NOMO-1 treated with DMSO at 0.1 percent for 48 hours (cell line): ENCODE measurements at regions not wholly inside any gene's neighbourhood (a gene's known extent, or its start where the extent isn't known, plus 50 kb on each side); places are given as distances from the start of the nearest gene placed in this dataset.
"Not testable (repeated sequence)": the region's sequence is repeated elsewhere in the genome, so short reads cannot be mapped to it uniquely, and the experiment has no call there.

ENCODE experiments used
- DNase-seq: peaks from one replicate; lab custom pipeline; 2025; ENCODE audit not compliant: unreplicated experiment; lab: John Stamatoyannopoulos, UW

DNA sequence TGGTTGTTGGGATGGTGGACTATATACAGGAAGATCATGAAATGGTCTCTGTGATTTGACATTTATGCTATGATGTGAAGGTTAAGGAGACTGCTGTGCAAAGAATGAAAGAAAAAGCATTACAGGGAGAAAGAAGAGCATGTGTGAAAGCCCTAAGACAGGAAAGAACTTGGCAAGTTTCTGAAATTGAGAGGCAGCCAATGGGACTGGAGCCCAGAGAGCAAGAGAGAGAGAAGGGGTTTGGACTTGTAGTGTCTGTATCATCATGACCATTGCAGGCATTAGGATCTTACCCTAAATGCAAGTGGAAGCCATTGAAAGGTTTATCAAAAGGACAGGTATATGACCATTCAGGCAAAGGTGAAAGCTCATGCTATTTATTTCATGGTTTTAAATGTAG, 147.1 kb downstream of the NAA11 start:
- no peak for DNase-seq

DNA sequence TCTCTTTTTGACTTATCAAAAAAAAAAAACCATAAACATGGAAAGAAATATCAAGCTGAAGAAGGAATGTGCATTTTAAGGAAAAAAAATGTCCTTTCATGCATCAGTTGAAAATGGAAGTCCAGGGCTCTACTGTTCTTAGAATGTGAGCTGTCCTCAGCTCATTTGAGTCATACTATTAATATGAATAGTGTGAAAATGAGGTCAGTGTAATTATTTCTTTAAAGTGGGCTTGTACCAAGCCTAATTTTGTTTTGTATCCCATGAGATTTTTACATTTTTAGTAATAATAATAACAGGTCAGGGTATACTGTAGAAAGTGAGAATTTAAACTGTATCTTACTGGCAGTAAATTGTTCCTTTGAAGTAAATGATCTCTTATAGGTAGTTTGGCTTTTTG, 148.5 kb downstream of the NAA11 start:
- no peak for DNase-seq

DNA sequence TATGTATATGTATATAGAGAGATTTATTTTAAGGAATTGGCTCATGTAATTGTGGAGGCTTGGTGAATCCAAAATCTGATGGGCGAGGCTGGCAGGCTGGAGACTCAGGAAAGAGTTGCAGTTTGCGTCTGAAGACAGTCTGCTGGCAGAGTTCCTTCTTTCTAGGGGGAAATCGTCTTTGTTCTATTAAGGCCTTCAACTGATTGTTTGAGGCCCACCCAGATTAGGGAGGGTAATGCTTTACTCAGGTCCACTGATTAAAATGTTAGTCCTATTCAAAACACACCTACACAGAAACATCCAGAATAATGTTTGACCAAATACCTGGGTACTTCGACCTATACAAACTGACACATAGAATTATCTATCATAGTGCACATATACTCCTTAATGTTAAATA, 149.5 kb downstream of the NAA11 start:
- DNase-seq: no peak

DNA sequence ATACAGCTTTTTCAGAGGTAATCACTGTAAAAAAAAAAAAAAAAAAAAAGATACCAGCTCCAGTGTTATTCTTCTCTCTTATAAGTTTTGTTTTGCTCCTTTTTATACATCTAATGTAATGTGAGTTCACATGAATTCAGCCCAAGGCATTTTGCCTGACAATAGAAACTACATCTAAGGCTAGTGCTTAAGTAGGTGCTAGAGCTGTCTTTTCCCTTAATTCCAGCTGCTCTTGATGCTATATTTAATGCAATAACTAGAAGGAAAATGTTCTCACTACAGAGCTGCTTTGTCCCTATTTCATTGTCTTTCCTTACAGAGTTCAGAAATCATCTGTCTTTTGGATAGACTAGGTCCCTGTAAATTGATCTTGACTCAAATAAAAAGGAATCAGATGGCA, 150.1 kb downstream of the NAA11 start:
- DNase-seq: no peak

DNA sequence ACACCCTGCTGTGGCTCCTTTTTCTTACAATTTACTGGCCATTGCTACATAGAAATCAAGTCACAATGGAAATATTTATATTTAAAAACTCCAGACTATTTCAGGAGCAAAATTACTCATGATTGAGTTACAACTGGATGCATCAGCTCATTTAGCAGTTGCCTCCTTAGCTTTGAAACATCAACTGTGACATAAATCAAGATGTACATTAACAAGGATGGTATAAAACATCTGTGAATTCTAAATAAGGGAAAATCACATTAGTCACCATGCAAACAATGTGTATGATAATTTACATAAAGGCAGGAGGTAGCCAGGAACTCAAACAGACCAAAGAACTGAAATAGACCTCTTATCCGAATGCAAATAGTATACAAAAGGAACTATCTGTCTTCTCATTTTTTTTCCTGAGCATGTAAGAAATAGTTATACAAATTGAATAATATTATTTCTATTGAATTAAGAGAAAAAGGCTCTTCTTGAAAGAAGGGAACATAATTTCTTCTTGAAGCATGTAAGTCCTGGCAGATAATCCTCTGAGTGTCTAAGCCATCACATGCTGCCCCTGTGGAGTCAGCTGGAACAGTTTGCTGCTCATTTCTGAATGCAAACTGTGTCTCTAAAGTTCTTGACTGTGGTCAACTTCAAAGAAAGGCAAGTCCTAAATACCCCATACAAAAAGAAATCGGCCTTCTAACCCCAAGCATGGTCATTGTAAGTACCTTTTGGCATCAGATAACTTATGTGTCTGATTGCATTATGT, 151.2 kb downstream of the NAA11 start:
- no peak for DNase-seq

DNA sequence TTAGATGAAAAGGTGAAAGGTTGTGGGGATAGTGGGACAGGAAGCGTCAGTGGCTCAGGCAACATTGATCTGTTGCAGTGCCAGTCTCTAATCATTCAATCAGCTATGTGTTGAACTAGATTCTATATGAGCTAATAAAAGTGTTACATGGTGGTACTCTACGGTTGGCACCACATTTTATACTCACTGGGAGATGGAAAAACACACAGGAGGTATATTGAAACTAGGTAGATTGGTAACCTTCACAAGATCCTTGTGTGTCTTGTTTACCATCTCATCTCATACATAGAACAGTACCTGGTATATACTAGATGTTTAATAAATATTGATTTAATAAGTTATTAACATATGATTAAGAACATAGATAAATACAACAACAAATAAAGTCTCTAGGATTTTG, 152.7 kb downstream of the NAA11 start:
- no peak for DNase-seq

DNA sequence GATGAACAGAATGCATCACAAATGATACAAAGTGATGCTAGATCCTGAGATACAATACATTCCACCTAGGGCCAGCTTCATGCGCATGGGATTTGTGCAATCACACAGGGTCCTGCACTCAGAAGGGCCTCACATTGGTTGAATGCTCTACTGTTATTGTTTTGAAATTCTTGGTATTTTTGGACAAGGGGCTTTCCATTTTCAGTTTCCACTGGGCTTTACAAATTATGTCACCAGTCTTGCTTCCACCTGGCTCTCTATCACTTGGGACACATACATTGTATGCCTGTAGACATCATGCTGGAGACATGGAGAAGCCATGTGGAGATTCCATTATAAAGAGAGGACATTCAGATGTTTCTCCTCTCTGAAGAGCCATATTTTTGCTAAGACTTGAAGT, 155.8 kb downstream of the NAA11 start:
- no peak for DNase-seq

DNA sequence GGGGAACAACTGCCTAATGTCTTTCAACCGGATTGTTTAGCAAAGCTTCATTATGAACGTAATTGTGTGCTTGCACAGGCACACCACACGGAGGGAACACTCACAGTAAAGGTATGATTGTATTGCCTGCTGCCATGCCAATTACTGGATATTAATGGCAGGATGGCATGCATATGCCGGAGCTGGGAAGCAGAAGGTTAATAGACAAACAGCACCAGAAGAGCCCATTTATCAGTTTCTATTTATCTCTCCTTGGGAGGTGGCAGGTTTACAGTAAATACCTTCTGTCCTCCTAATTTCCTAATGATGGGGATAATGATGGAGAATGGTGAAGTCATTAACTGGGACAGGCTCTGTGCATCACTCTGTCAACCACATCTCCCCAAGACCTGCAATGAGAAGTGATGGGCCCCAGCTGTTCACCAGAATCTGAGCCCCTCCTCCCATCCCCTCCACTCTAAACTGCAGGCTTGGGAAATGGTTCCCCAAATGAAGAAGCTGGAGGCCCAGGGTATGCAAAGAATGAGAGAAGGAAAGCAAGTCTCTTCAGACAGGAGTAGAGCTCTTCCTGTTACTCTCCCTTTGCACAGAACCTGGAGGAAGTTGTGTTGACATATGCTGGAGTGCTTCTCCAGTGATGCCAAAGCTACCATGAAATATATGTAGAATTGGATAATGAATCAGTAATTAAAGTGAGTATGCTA, 160.8 kb downstream of the NAA11 start:
- DNase-seq: no peak

DNA sequence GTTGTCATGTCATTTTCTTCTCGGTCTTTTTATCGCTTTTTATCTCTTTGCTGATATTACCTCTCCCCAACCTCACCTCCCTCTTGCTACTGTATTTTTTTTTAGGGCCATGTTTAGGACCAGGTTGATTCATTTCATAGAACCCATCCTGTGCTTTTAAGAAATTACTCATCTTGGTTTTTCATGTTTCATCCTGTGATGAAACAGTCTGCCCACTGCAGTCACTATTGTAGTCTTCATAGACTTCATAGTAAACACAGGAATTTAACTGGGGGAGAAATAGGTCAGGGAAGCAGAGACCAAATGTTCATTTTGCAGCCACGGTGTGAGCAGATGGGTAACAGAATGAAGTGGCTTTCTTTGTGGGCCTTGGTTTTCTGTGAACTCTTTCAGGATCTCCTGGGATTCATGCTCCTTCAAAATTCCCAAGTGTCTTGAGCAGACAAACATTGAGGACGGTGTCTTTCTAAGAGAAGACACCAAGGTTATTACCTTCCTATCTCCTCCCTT, 161.8 kb downstream of the NAA11 start:
- DNase-seq: no peak

DNA sequence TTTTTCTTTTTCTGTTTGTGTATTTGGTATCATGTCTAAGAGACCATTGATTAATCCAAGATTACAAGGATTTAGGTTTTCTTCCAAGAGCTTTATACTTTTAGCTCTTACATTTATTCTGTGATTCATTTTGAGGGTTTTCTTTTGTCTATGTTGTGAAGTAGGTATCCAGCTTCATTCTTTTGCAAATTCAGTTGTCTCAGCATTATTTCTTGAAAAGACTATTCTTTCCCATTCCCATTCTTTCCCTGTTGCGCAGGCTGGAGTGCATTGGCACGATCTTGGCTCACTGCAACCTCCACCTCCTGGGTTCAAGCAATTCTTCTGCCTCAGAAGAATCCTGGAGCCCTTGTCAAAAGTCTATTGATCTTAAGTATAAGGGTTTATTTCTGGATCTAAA, 164.9 kb downstream of the NAA11 start:
- DNase-seq: no peak

DNA sequence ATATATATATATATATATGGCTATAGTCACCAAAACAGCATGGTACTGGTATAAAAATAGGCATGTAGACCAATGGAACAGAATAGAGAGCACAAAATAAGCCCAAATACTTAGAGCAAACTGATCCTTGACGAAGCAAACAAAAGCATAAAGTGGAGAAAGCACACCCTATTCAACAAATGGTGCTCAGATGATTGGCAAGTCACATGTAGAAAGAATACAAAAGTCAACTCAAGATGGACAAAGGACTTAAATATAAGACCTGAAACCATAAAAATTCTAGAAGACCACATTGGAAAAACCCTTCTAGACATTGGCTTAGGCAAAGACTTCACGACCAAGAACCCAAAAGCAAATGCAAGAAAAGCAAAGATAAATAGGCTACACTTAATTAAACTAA, 167.2 kb downstream of the NAA11 start:
- DNase-seq: not testable (repeated sequence)

DNA sequence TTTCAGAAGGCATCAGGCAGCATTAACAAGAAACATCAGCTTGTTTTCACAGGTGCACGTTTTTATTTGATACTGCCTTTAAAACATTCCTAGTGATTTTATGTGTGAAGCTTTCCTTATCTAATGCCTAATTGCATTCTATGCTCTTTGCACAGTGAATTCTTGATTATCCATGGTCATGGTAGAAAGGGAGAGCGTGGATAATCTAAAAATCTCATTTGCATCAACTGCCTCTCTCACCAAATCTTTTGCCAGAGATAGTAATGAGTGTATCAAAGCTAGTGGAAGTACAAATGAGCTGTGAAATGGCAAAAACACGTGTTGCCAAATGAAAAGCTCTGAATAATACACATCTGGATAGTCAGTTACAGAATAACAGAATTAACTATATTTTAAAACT, 170.5 kb downstream of the NAA11 start:
- no peak for DNase-seq

DNA sequence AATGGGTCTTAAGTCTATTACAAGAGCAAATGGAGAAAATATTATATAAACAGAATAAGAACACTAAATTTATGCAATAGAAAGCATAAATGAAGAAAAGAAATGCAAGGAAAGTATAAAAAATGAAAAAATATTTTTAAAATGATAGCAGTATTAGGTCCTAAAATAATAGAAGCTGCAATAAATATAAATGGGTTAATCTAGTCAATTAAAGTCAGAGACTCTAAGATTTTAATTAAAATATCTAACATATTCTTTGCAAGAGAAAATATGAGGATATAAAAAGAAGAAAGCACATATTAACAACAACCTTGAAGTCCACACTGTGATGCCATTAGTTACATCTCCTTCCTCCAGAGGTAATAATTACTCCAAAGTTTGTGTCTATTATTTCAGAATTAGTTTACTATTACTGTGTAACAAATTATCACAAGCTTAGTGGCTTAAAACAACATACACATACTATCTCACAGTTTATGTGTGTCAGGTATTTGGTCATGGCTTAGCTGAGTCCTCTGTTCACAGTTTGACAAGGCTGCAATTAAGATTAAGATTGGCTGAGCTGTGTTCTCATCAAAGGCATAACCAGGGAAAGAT, 174.9 kb downstream of the NAA11 start:
- DNase-seq: no peak

DNA sequence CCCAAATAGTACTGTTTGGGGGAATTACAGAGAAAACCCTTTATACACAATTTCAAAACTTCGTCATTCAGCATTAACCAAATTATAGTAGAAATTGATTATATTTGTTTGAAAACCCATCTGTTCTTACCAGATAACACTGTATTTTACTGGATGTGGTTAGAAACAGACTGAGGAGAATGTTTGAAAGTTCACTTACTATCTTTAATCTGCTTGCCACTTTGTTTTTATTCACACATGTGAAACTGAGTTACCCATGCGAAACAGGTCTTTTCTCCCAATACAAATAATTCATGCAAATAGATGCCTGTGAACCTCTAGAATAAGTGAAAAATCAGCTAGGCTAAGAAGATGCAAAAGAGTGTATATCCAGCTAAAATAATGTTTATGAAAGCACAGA, 177.5 kb downstream of the NAA11 start:
- DNase-seq: no peak

DNA sequence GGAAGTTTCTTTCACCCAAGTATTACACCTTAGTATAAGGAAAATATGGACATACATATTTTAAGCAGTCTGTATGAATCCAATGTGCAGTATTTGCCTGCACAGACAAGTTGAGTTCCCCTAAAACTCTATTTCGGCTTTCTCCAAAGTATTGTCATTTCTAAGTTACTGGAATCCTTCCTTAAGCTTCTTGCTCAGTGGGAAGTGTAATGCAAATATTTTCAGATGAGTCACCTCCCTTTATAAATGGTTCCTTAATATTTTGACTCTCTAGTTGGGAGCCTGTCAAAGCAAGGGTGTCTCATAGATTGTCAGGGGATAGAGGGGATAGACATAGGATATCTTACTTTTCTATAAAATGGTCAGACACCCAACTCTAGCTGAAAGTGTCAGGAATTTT, 178.6 kb downstream of the NAA11 start:
- no peak for DNase-seq

DNA sequence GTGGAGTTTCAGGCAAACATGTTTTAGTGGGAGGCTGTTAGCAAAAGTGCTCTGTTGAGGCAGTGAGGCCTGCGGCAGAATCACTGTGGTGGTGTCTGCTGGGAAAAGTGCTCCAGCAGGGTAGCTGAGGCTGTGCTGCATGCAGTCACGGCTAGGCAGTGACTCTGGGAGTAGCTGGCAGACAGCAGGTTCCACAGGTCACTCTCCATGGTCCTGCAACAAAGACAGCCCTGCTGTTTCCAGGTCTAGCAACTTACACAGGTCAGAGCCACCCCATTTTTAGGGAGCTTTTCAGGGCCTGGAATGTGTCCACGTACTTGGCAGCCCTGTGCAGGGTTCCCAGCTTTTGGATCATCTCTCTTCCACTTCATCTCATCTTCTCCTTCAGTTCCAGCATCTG, 184.3 kb downstream of the NAA11 start:
- no peak for DNase-seq

DNA sequence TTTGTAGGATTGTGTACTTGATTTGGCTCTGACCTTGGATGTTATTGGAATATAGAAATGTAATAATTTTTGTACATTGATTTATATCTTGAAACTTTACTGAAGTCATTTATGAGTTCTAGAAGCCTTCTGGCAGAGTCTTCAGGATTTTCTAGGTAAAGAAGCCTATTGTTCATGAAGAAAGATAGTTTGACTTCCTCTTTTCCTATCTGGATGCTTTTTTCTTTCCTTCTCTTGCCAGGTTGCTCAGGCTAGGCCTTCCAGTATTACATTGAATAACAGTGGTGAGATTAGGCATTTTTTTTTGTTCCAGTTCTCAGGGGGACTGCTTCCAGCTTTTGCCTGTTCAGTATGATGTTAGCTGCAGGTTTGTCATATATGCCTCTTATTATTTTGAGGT, 191.1 kb downstream of the NAA11 start:
- no peak for DNase-seq

DNA sequence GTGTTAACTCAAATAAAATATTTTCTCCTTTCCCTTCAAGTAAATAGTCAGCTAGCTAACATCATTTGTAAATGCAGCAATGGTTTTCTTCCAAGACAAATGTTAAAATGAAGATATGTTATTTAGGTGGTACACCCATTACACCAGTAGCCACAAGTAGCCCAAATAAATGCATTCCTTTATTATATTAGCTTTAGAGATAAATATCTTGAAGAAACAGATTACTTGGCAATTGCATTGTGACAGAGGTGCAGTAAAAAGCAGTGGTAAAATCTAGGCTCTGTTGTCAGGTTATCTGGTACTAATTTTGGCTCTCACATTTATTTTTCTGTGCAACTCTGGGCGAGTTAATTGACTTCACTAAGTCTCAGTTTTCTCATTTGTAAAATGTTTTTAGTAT, 193.0 kb downstream of the NAA11 start:
- no peak for DNase-seq

DNA sequence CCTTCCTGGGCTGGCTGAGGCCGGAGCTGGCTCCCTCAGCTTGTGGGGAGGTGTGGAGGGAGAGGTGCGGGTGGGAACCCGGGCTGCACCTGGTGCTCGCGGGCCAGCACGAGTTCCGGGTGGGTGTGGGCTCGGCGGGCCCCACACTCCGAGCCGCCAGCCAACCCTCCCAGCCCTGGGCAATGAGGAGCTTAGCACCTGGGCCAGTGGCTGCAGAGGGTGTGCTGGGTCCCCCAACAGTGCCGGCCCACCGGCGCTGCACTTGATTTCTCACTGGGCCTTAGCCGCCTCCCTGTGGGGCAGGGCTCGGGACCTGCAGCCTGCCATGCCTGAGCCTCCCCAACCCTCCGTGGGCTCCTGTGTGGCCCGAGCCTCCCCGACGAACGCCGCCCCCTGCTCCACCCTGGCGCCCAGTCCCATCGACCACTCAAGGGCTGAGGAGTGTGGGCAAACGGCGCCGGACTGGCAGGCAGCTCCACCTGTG, 182.7 kb upstream of the PAQR3 start:
- no peak for DNase-seq

DNA sequence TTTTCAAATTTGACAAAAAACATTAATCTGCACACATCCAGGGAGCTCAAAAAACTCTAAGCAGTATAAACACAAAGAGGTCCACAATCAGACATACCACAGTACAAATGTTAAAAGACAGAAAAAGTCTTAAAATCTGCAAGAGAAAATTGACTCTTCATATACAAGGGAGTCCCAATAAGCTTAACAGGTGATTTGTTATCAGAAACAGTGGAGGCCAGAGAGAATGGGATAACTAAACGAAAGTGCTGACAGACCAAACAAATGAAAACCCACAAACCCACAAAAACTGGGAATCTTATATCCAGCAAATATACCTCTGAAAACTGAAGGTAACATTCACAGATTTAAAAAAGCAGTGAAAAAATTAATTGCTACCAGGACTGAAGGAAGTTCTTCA, 182.0 kb upstream of the PAQR3 start:
- DNase-seq: no peak

DNA sequence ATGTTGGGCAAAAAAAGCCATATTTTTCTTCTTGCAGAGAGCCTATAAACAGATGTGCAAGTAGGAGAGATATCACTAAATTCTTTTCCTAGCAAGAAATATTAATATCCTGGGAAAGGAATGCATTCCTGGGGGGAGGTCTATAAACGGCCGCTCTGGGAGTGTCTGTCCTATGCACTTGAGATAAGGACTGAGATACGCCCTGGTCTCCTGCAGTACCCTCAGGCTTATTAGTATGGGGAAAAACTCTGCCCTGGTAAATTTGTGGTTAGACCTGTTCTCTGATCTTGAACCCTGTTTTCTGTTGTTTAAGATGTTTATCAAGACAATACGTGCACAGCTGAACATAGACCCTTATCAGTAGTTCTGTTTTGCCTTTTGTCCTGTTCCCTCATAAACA, 177.8 kb upstream of the PAQR3 start:
- DNase-seq: not testable (repeated sequence)

DNA sequence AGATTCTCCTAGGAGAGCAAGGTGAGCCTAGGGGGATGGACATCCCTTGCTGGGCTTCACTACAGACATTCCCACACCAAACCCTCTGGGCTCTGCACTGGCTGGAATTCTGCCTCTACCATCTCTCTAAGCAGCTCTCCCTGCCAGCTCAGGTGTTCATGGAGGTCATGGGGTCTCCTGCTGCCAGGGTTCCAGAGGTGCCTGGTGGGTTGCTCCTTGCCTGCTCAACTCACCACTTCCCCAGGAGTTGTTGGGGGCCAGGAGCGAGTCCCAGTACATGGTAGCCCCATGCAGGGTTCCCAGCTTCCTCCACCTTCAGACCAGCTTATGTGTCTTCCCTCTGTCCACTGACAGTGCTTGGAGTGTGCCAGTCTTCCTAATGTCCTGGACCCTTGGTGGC, 167.8 kb upstream of the PAQR3 start:
- DNase-seq: no peak
